ENCODE measurements at regions not wholly inside any gene's neighbourhood (a gene's known extent, or its start where the extent isn't known, plus 50 kb on each side); places are given as distances from the start of the nearest gene placed in this dataset.
A peak's percentile ranks its signal among the peaks of the same experiment; 100 is the strongest.
"Not testable (repeated sequence)": the region's sequence is repeated elsewhere in the genome, so short reads cannot be mapped to it uniquely, and the experiment has no call there.

DNA sequence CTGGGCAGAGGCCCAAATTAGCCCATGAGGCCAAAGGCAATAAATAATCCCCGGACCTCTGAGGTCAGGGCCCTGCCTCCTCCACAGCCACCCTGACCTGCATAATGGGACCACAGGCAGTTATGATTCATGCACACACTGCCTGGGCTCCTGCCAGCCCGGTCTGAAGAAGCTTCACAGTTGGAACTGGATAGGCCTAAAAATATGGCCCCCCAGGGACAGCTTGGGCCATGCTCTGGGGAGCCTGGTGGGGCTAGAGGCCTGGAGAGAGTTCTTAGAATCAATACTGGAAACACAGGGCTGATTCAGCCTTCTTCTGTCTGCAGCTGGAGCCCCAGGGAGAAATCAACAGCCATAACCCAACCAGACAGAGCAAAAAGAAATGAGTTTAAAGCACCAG is 112.8 kb upstream of the CADM1 start:
- in situ Hi-C loops (cut with HindIII; ENCODE audit: low pct_unique_long_range_greater_than_20kb, low sequenced_read_pairs) = no loop called here
- DNase-seq (ENCODE audit: low read depth) = peak; percentile 44

DNA sequence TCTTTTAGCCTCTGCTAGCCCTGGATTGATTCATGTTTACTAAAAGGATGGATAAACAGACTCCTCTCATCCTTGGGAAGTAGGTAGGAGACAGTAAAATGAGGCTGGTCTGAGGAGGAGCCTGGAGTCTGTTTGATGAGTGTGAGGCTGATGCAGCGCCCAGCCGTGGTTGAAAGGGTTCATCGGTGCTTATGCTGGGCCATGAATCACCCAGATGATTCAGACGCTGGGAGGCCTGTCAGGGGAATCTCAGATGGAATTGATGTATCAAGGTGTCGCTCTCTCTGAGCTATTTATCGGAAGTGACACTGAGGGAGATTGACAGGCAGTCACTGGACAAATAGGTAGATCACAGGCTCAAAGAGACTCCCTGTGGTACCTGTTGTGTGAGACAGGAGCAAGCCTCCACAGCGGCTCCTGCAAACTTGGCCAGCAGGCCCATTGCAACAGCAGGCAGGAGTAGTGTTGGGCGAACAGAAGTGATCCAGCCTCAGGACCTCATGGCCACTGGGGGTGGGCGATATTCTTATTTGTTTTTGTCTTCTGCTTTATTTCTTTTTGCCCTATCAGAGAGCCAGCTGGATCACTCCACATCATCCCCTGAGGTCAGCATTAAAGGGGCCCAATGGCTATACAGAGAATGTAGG is 109.9 kb upstream of the CADM1 start:
- DNase-seq (ENCODE audit: low read depth) = peak; percentile 49
- in situ Hi-C loops (cut with HindIII; ENCODE audit: low pct_unique_long_range_greater_than_20kb, low sequenced_read_pairs) = no loop called here

DNA sequence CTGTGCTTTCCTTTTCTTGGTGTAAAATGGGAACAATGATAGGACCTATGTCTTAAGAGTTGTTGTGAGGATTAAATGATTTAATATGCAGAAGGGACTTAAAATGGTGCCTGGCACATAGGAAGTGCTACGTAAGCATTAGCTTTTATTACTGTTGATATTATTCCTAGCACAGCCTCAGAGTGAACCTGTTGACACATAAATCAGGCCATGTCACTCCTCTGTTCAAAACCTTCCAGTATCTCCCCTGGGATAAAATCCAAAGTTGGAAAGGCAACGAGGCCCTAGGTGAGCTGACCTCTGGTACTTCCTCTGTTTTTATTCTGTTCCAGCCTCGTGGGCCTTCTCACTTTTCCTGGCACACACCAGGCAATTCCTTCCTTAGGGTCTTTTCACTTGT is 108.8 kb upstream of the CADM1 start:
- in situ Hi-C loops (cut with HindIII; ENCODE audit: low pct_unique_long_range_greater_than_20kb, low sequenced_read_pairs) = no loop called here

DNA sequence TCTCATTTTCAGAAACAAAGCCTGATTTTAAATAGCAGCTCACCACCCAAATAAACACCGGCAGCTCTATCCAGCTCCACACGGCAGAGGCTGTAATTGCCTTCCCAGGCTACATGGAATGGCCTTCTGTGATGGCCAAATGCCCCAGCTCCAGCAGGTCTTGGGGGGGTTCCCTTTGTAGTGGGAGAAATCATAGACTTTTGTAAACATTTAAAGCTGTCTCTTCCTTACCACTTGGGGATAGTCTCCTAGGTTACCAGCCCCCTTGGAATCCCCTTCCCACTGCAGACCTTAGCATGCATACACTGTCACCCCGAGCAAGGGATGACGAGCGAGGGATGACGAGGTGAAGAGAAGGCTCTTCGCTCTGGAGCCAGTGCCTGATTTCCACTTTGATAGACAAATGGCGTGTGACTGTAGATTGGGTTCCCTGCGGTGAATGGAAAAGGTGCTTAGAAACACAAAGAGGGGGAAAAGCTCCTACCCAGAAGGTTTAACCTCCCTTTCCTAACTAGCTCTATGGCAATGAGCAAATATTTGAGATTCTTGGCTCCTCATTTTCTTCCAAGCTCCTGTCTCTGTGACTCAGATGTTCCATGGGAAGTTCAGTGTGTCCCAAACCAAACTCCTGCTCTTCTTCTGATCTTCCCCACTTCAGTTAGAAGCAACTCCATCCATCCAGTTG is 108.0 kb upstream of the CADM1 start:
- in situ Hi-C loops (cut with HindIII; ENCODE audit: low pct_unique_long_range_greater_than_20kb, low sequenced_read_pairs) = no loop called here
- no peak for DNase-seq (ENCODE audit: low read depth)

More for the DNA sequence above, 108.8 kb upstream of the CADM1 start:
- no peak for DNase-seq (ENCODE audit: low read depth)

DNA sequence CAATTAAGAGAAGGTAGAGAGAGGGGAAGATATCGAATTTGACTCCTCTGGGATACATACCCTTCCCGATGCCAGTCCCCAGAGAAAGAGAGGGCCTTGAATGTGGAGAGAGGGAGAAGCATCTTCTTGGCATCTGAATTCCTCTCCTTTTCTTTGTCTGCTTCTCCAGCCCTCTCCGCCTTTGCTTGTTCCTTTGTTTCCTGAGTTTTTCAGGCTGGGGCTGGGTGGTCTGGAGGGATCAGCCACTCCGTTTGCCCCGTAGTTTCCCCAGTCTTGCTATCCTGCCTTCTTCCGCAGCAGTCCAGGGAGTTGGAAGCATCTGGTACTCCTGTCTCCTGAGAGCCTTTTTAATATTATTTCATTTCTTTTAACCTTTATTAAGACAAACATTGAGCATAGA is 107.1 kb upstream of the CADM1 start:
- in situ Hi-C loops (cut with HindIII; ENCODE audit: low pct_unique_long_range_greater_than_20kb, low sequenced_read_pairs) = no loop called here
- no peak for DNase-seq (ENCODE audit: low read depth)

DNA sequence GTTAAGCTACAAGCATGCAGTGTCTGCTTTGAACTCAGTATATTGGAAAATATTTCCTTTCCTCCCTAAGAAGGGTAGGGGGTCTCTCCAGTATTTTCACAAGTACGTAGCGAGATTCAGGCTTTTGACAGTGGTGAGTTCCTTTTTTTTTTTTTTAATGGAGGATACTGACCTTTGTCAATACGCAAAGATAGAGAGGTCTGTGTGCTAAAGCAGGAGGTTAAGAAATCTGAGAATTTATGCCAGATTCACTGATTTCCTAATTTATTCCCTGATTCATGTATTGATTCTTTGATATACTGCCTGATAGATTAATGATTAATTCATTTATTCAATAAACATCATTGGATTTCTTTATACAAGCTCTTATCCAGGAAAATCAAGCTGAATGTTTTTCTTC is 106.7 kb upstream of the CADM1 start:
- no peak for DNase-seq (ENCODE audit: low read depth)
- in situ Hi-C loops (cut with HindIII; ENCODE audit: low pct_unique_long_range_greater_than_20kb, low sequenced_read_pairs) = no loop called here

GRCh38 chr11:115610234-115610633 is 106.0 kb upstream of the CADM1 start:
- DNase-seq (ENCODE audit: low read depth); in situ Hi-C loops (cut with HindIII; ENCODE audit: low pct_unique_long_range_greater_than_20kb, low sequenced_read_pairs): not testable (repeated sequence)

DNA sequence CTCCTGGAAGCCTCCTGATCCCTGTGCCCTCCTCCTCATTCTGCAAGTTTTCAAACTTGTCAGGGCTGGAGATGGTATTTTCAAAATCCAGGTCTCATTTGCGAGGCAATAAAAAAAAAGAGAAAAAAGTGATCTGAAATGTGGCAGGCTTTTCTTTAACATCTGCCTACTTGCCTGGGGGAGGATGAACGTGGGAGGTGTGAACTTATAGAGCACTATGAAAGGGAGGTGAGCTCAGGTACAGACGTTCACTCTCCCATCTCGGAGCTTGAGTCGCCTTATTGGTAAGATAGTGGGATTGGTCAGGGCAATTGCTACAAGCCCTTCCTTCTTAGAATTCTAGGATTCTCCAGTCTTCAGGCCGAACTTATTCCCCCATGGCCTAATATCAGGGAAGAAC is 104.8 kb upstream of the CADM1 start:
- in situ Hi-C loops (cut with HindIII; ENCODE audit: low pct_unique_long_range_greater_than_20kb, low sequenced_read_pairs) = no loop called here
- no peak for DNase-seq (ENCODE audit: low read depth)

DNA sequence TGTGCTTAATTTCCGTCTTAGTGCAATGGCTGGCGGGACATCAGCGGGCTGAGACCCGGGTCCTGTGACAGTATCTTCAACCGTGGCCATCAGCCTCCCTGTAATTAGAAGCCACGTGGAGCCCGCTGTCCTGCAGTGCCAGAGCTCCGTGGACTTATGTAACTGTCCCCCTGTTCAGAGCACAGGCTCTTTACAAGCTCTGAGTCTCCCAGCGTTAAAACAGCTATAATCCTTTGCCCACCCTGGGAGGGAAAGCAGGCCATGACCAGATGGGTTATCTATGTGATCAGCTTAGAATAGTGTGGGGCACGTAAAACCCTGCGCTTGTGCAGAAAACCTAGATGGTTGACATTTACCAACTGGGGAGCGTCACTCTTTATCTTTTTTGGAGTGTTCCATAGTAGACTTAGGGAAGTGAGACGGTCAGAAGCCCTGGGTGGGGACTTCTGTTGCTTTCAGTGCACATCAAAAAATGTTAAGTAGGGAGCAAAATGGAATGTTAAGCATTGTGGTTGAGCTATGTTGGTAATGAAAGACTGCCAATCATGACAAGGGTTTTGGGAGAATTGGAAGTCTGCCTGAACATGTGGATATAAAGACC is 103.5 kb upstream of the CADM1 start:
- DNase-seq (ENCODE audit: low read depth) = no peak
- in situ Hi-C loops (cut with HindIII; ENCODE audit: low pct_unique_long_range_greater_than_20kb, low sequenced_read_pairs) = no loop called here

- no peak for DNase-seq (ENCODE audit: low read depth)
- in situ Hi-C loops (cut with HindIII; ENCODE audit: low pct_unique_long_range_greater_than_20kb, low sequenced_read_pairs) = no loop called here
Observed at GRCh38 chr11:115606498-115607220, 102.4 kb upstream of the CADM1 start.

DNA sequence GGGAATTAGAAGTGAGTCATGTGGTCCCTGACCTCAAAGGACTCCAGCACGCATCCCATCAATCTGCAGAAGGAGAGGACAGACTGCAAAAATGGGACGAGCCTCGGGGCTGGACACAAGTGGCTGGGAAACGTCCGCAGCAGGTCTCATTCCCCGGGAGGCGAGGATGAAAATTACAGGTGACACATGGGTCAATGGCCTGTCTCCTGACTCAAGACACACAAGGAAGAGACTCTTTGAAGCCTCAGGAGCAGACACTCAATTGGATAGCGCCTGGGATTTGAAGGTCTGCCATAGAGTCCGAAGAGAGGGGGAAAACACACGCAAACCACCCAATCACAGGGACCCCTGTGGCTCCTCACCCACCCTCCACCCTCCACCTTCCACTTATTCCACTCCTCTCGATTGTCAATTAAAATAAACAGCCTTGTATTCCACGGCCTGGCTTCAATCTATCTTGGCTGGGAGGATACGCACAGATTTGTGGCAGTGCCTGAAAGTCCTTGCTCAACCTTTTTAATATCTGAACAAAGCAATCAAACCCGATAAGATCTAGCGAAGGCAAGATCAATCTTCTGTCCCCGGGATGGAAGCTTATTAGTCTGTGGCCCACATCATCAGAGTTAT is 101.8 kb upstream of the CADM1 start:
- in situ Hi-C loops (cut with HindIII; ENCODE audit: low pct_unique_long_range_greater_than_20kb, low sequenced_read_pairs) = no loop called here
- DNase-seq (ENCODE audit: low read depth) = peak; percentile 8

DNA sequence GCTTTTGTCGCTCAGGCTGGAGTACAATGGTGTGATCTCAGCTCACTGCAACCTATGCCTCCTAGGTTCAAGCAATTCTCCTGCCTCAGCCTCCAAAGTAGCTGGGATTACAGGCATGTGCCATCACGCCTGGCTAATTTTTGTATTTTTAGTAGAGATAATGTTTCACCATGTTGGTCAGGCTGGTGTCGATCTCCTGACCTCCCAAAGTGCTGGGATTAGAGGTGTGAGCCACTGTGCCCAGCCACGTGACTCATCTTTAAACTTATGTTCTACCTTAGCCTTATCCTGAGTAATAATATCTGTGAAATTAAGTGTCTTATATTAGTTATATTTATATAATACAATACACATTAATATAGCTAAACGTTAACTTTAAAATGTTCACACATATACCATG is 101.2 kb upstream of the CADM1 start:
- in situ Hi-C loops (cut with HindIII; ENCODE audit: low pct_unique_long_range_greater_than_20kb, low sequenced_read_pairs); DNase-seq (ENCODE audit: low read depth): not testable (repeated sequence)

- in situ Hi-C loops (cut with HindIII; ENCODE audit: low pct_unique_long_range_greater_than_20kb, low sequenced_read_pairs) = no loop called here
- no peak for DNase-seq (ENCODE audit: low read depth)
Observed at GRCh38 chr11:115599125-115599524, 94.9 kb upstream of the CADM1 start.

GRCh38 chr11:115598257-115598901 is 94.2 kb upstream of the CADM1 start:
- no peak for DNase-seq (ENCODE audit: low read depth)
- in situ Hi-C loops (cut with HindIII; ENCODE audit: low pct_unique_long_range_greater_than_20kb, low sequenced_read_pairs) = no loop called here

- no peak for DNase-seq (ENCODE audit: low read depth)
- in situ Hi-C loops (cut with HindIII; ENCODE audit: low pct_unique_long_range_greater_than_20kb, low sequenced_read_pairs) = no loop called here
Observed at GRCh38 chr11:115591380-115591779, 87.2 kb upstream of the CADM1 start.

- in situ Hi-C loops (cut with HindIII; ENCODE audit: low pct_unique_long_range_greater_than_20kb, low sequenced_read_pairs) = no loop called here
- no peak for DNase-seq (ENCODE audit: low read depth)
Observed at GRCh38 chr11:115590254-115590653, 86.0 kb upstream of the CADM1 start.

DNA sequence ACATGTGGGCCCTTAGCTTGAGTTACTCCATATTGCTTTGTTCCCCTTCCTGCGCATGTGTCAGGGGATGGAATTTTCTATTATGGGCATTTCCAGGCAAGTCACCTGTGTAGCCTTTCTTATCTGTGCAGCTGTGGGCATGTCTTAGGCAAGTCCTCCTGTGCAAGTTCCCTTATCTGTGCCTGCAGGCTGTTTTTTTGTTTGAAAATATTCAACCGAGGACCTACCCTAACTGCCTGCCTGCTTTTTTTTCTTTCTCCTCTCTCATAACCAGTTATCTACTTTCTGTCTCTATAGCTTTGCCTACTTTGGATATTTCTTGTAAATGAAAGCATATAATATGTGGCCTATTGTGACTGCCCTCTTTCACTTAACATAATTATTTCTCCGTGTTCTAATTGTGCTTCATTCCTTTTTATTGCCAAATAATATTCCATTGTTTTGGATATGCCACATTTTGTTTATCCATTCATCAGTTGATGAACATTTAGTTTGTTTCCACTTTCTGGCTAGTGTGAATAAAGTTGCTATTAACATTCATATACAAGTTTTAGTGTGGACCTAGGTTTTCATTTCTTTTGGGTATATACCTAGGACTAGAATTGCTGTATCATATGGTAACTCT is 83.6 kb upstream of the CADM1 start:
- DNase-seq (ENCODE audit: low read depth) = no peak
- in situ Hi-C loops (cut with HindIII; ENCODE audit: low pct_unique_long_range_greater_than_20kb, low sequenced_read_pairs) = no loop called here

Measured in Caki2 (cell line).